GM19328 (cell line): ENCODE measurements at regions not wholly inside any gene's neighbourhood (a gene's known extent, or its start where the extent isn't known, plus 50 kb on each side); places are given as distances from the start of the nearest gene placed in this dataset.
"Not testable (repeated sequence)": the region's sequence is repeated elsewhere in the genome, so short reads cannot be mapped to it uniquely, and the experiment has no call there.

Experiments used
- ATAC-seq: cut with Tn5 transposase; IDR thresholded peaks from one replicate; pipeline ENCODE4 v1.9.1; 2021; ENCODE audit warnings: mild to moderate bottlenecking, moderate library complexity; ENCODE audit not compliant: unreplicated experiment

GRCh38 chr16:13697013-13697412 lies 222.9 kb upstream of the ERCC4 start:
- ATAC-seq: no peak

- ATAC-seq: no peak
Measured at GRCh38 chr16:13697568-13697967, 222.4 kb upstream of the ERCC4 start.

GRCh38 chr16:13702614-13703013 lies 217.3 kb upstream of the ERCC4 start:
- no peak for ATAC-seq

- no peak for ATAC-seq
Measured at GRCh38 chr16:13708347-13709120, 211.4 kb upstream of the ERCC4 start.

GRCh38 chr16:13718748-13719147 lies 201.2 kb upstream of the ERCC4 start:
- no peak for ATAC-seq

- no peak for ATAC-seq
Measured at GRCh38 chr16:13727943-13728342, 192.0 kb upstream of the ERCC4 start.

- ATAC-seq: no peak
Measured at GRCh38 chr16:13733561-13733960, 186.4 kb upstream of the ERCC4 start.

GRCh38 chr16:13739621-13740373 lies 180.2 kb upstream of the ERCC4 start:
- not testable (repeated sequence) for ATAC-seq

- ATAC-seq: no peak
Measured at GRCh38 chr16:13742928-13743327, 177.0 kb upstream of the ERCC4 start.

GRCh38 chr16:13743571-13743970 lies 176.4 kb upstream of the ERCC4 start:
- ATAC-seq: no peak

- ATAC-seq: no peak
Measured at GRCh38 chr16:13756411-13757140, 163.4 kb upstream of the ERCC4 start.

GRCh38 chr16:13766334-13766733 lies 153.6 kb upstream of the ERCC4 start:
- no peak for ATAC-seq

GRCh38 chr16:13767215-13767614 lies 152.7 kb upstream of the ERCC4 start:
- no peak for ATAC-seq

GRCh38 chr16:13768471-13768870 lies 151.5 kb upstream of the ERCC4 start:
- no peak for ATAC-seq

GRCh38 chr16:13770436-13770835 lies 149.5 kb upstream of the ERCC4 start:
- ATAC-seq: no peak

GRCh38 chr16:13772782-13773181 lies 147.2 kb upstream of the ERCC4 start:
- no peak for ATAC-seq

GRCh38 chr16:13779676-13780075 lies 140.3 kb upstream of the ERCC4 start:
- no peak for ATAC-seq

GRCh38 chr16:13780406-13781168 lies 139.4 kb upstream of the ERCC4 start:
- ATAC-seq: no peak

GRCh38 chr16:13781169-13781564 lies 138.8 kb upstream of the ERCC4 start:
- ATAC-seq: no peak

GRCh38 chr16:13781575-13782338 lies 138.2 kb upstream of the ERCC4 start:
- ATAC-seq: no peak
